Mesenteric fat pad (tissue), 1 donor: ENCODE measurements at regions not wholly inside any gene's neighbourhood (a gene's known extent, or its start where the extent isn't known, plus 50 kb on each side); places are given as distances from the start of the nearest gene placed in this dataset.
A peak's percentile ranks its signal among the peaks of the same experiment; 100 is the strongest.

Source experiments
- DNase-seq: peaks from one replicate; pipeline ENCODE4 v3.0.0-alpha.2; 2020; ENCODE audit warnings: low spot score
- donor health status: DM: yes; HTN: yes; CAD: no.

- DNase-seq = peak; percentile 90
These were observed 196.4 kb downstream of the IGLL1 start for GRCh38 chr22:23383491-23384361.

GRCh38 chr22:23382428-23383218 lies 197.5 kb downstream of the IGLL1 start:
- DNase-seq = peak; percentile 75

- peak; percentile 79 for DNase-seq
These were observed 198.2 kb downstream of the IGLL1 start for GRCh38 chr22:23381661-23382427.

- peak; percentile 18 for DNase-seq
These were observed 199.2 kb downstream of the IGLL1 start for GRCh38 chr22:23380911-23381310.

- peak; percentile 60 for DNase-seq
These were observed 199.9 kb downstream of the IGLL1 start for GRCh38 chr22:23380230-23380573.

- DNase-seq = peak; percentile 64
These were observed 199.4 kb downstream of the BCR start for GRCh38 chr22:23379540-23380229.

GRCh38 chr22:23377767-23378166 lies 197.5 kb downstream of the BCR start:
- DNase-seq = no peak

GRCh38 chr22:23376256-23376655 lies 195.9 kb downstream of the BCR start:
- DNase-seq = peak; percentile 51

- DNase-seq = peak; percentile 33
These were observed 194.9 kb downstream of the BCR start for GRCh38 chr22:23375031-23375827.

GRCh38 chr22:23373601-23374000 lies 193.3 kb downstream of the BCR start:
- DNase-seq = peak; percentile 72

- DNase-seq = no peak
These were observed 189.9 kb downstream of the BCR start for GRCh38 chr22:23370251-23370650.

GRCh38 chr22:23369054-23369685 lies 188.9 kb downstream of the BCR start:
- no peak for DNase-seq
